ENCODE measurements at regions not wholly inside any gene's neighbourhood (a gene's known extent, or its start where the extent isn't known, plus 50 kb on each side); places are given as distances from the start of the nearest gene placed in this dataset.

GRCh38 chr6:40116832-40117231 is 182.6 kb upstream of the MOCS1 start:
- no peak overlapping the region for H3K27ac ChIP-seq
- H3K36me3 ChIP-seq = no peaks in the 10 kb centered on the region
- no peaks in the 10 kb centered on the region for H3K9me3 ChIP-seq
- no peaks in the 10 kb centered on the region for H3K4me1 ChIP-seq
- DNase-seq (ENCODE audit: extremely low spot score in 2 of 2) = no peak
- intact Hi-C loops (cut with DNase I) = no loop called here
- no peaks in the 10 kb centered on the region for H3K27me3 ChIP-seq
- TF ChIP-seq CTCF (IDR thresholded peaks at IDR 0.05) (no peak), POLR2A (IDR thresholded peaks at IDR 0.05) (no peak), POLR2AphosphoS5 (IDR thresholded peaks at IDR 0.05; ENCODE audit: insufficient read depth in 1 of 2, low read depth in 1 of 2) (no peak)
- no peak overlapping the region for H3K4me3 ChIP-seq

DNA sequence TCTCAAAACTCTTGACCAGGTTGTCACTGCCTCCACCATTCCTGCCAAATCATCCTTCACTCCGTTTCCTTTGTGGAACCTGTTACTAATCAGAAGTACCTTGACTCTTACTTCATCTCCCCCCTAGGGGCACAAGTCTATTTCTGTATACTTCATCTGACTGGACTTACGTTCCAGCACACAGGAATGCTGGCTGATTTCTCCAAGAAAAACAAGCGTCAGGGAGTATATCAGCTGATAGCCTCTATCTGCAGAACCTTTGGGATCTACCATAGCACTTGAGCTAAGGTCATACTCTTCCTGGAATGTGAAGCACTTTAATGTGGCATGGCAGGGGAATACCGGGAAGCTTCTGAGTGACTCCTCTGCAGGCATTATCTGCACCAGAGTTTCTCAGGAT is 178.1 kb upstream of the MOCS1 start:
- intact Hi-C loops (cut with DNase I) = no loop called here
- no peak for DNase-seq (ENCODE audit: extremely low spot score in 2 of 2)
- Histone ChIP-seq H3K27ac (no peak overlapping the region), H3K36me3 (no peaks in the 10 kb centered on the region), H3K27me3 (no peaks in the 10 kb centered on the region), H3K9me3 (no peaks in the 10 kb centered on the region), H3K4me1 (no peaks in the 10 kb centered on the region), H3K4me3 (no peak overlapping the region)
- TF ChIP-seq CTCF (IDR thresholded peaks at IDR 0.05) = no peak
- no peak for TF ChIP-seq POLR2AphosphoS5 (IDR thresholded peaks at IDR 0.05; ENCODE audit: insufficient read depth in 1 of 2, low read depth in 1 of 2)
- no peak for TF ChIP-seq POLR2A (IDR thresholded peaks at IDR 0.05)

DNA sequence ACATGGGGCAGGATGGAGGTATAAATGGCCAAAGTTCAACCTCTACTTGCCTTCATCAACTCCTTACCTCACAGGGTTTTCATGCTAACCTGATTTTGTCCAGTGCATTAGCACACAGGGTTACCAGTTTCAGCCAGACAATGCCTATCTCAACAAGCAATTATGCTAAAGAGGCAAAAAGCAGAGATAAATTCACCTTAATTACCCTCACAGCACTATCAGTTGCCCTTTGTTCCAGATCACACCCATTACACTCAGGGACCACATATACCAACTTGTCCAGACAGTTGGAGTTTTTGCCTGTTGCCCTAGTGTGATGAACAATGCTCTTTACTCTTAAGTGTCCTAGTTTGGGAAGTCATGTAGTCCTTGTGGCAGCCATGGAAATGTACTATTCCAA is 174.5 kb upstream of the MOCS1 start:
- no peaks in the 10 kb centered on the region for H3K9me3 ChIP-seq
- no peaks in the 10 kb centered on the region for H3K4me1 ChIP-seq
- no peaks in the 10 kb centered on the region for H3K27me3 ChIP-seq
- no peaks in the 10 kb centered on the region for H3K36me3 ChIP-seq
- H3K4me3 ChIP-seq = no peak overlapping the region
- no peak for TF ChIP-seq CTCF (IDR thresholded peaks at IDR 0.05)
- TF ChIP-seq POLR2A (IDR thresholded peaks at IDR 0.05) = no peak
- no peak for TF ChIP-seq POLR2AphosphoS5 (IDR thresholded peaks at IDR 0.05; ENCODE audit: insufficient read depth in 1 of 2, low read depth in 1 of 2)
- no peak overlapping the region for H3K27ac ChIP-seq
- DNase-seq (ENCODE audit: extremely low spot score in 2 of 2) = no peak
- intact Hi-C loops (cut with DNase I) = no loop called here

DNA sequence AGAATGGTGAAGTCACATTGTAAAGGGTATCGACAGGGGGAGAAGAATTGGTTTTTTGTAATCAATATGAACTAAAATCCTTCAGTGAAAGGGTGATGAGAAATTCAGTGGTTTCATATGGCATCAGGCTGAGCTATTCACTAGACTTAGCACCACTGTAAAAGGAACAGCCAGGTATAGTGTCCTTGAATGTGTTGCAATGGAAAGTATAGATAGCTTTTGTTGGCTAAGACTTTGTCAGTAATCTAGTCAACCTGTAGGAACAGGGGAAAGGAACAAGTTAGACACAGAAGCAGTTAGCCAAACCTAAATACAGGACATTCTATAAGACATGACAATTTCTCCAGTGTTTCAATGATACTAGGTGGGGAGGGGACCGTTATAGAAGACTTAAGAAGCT is 172.6 kb upstream of the MOCS1 start:
- intact Hi-C loops (cut with DNase I) = no loop called here
- Histone ChIP-seq H3K27me3 (no peaks in the 10 kb centered on the region), H3K36me3 (no peaks in the 10 kb centered on the region), H3K27ac (no peak overlapping the region), H3K4me3 (no peak overlapping the region), H3K4me1 (no peaks in the 10 kb centered on the region), H3K9me3 (no peaks in the 10 kb centered on the region)
- DNase-seq (ENCODE audit: extremely low spot score in 2 of 2) = no peak
- TF ChIP-seq POLR2AphosphoS5 (IDR thresholded peaks at IDR 0.05; ENCODE audit: insufficient read depth in 1 of 2, low read depth in 1 of 2) (no peak), POLR2A (IDR thresholded peaks at IDR 0.05) (no peak)

DNA sequence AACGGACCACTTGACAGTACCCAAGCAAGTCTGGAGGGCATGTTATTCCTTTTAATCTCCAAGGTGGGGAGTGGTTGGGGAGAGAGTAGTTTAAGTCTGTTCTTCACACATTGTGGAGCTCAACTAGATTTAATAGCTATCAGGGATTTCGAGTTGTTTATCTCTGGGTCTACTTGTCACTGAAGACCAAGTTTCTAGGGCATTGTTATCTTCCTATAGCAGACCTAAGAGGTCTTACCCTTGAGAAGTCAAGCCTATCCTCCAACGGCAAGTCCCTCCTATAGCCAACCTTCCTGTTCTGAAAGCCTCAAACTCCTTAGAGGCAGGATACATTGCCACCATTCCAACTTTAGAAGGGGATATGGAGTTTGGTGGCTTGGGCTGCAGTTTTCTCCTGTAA is 164.5 kb upstream of the MOCS1 start:
- intact Hi-C loops (cut with DNase I) = no loop called here
- no peak overlapping the region for H3K4me3 ChIP-seq
- no peak for DNase-seq (ENCODE audit: extremely low spot score in 2 of 2)
- no peaks in the 10 kb centered on the region for H3K36me3 ChIP-seq
- H3K9me3 ChIP-seq = no peaks in the 10 kb centered on the region
- no peaks in the 10 kb centered on the region for H3K4me1 ChIP-seq
- no peak overlapping the region for H3K27ac ChIP-seq
- TF ChIP-seq CTCF (IDR thresholded peaks at IDR 0.05) = no peak
- no peak for TF ChIP-seq POLR2A (IDR thresholded peaks at IDR 0.05)
- no peak for TF ChIP-seq POLR2AphosphoS5 (IDR thresholded peaks at IDR 0.05; ENCODE audit: insufficient read depth in 1 of 2, low read depth in 1 of 2)
- H3K27me3 ChIP-seq = no peaks in the 10 kb centered on the region

DNA sequence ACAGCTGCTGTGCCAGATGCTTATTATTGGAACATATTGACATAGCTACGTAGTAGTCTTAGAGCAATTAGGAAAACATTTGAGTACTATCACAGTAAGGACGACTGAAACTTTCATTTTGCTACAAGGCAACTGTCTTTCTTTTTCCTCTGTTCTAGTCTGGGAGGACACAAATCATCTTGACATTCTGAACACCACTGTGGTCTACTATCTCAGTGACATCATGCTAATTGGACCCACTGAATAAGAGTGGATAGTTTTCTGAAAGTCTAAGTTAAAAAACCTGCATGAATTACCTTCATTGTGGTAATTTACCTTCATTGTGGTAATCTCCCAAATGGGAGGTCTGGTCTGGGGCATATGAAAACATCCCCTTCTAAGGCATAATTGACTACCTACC is 163.3 kb upstream of the MOCS1 start:
- Histone ChIP-seq H3K9me3 (no peaks in the 10 kb centered on the region), H3K4me1 (no peaks in the 10 kb centered on the region), H3K27ac (no peak overlapping the region), H3K4me3 (no peak overlapping the region), H3K36me3 (no peaks in the 10 kb centered on the region), H3K27me3 (no peaks in the 10 kb centered on the region)
- intact Hi-C loops (cut with DNase I) = no loop called here
- no peak for DNase-seq (ENCODE audit: extremely low spot score in 2 of 2)
- TF ChIP-seq CTCF (IDR thresholded peaks at IDR 0.05) (no peak), POLR2AphosphoS5 (IDR thresholded peaks at IDR 0.05; ENCODE audit: insufficient read depth in 1 of 2, low read depth in 1 of 2) (no peak), POLR2A (IDR thresholded peaks at IDR 0.05) (no peak)
